Right atrium auricular region (tissue), 2 donors: ENCODE measurements at regions not wholly inside any gene's neighbourhood (a gene's known extent, or its start where the extent isn't known, plus 50 kb on each side); places are given as distances from the start of the nearest gene placed in this dataset.

Experiments
- DNase-seq: peaks from one replicate; pipeline ENCODE4 v3.0.0-alpha.2; 2019; ENCODE audit warnings: low spot score
- H3K27ac ChIP-seq, 2 donors: fragments of 200-600 bp; sonication (generic); 1 replicate in 1 of 2; 2 replicates in 1 of 2; pipeline ENCODE4 v1.5.1; 2016 to 2019
- H3K27me3 ChIP-seq, 2 donors: fragments of 200-600 bp; sonication (generic); one replicate each; pipeline versions ENCODE4 v1.5.1 to v1.6.0; 2017 to 2019
- H3K36me3 ChIP-seq: fragments of 200-600 bp; sonication (generic); one replicate; pipeline ENCODE4 v1.5.1; 2016
- H3K4me1 ChIP-seq, 2 donors: fragments of 200-600 bp; sonication (generic); one replicate each; pipeline versions ENCODE4 v1.5.1 to v1.6.0; 2017 to 2019
- H3K4me3 ChIP-seq, 2 donors: fragments of 200-600 bp; sonication (generic); 1 replicate in 1 of 2; 2 replicates in 1 of 2; pipeline ENCODE4 v1.5.1; 2017 to 2019; ENCODE audit warnings: mild to moderate bottlenecking in 1 of 2, moderate library complexity in 1 of 2
- H3K9me3 ChIP-seq, 2 donors: fragments of 200-600 bp; sonication (generic); one replicate each; pipeline ENCODE4 v1.5.1; 2019
- CTCF ChIP-seq, 2 donors: fragments of 200-600 bp; sonication (generic); IDR thresholded peaks; one replicate each; pipeline ENCODE4 v1.5.1; 2019; ENCODE audit warnings: antibody characterized with exemption in 2 of 2

- no peak for DNase-seq
- no peaks in the 10 kb centered on the region for H3K9me3 ChIP-seq
- no peaks in the 10 kb centered on the region for H3K4me1 ChIP-seq
- TF ChIP-seq CTCF (IDR thresholded peaks at IDR 0.05), result no peak
- H3K27me3 ChIP-seq, result no peaks in the 10 kb centered on the region
- H3K36me3 ChIP-seq, result no peaks in the 10 kb centered on the region
- no peak overlapping the region for H3K4me3 ChIP-seq
- H3K27ac ChIP-seq, result no peak overlapping the region
Measured at GRCh38 chr4:133467290-133467947, 318.3 kb downstream of the PCDH10 start.

GRCh38 chr4:133465022-133465421 lies 315.9 kb downstream of the PCDH10 start:
- no peak overlapping the region for H3K4me3 ChIP-seq
- no peak overlapping the region for H3K27ac ChIP-seq
- H3K27me3 ChIP-seq, result no peaks in the 10 kb centered on the region
- no peaks in the 10 kb centered on the region for H3K4me1 ChIP-seq
- H3K9me3 ChIP-seq, result no peaks in the 10 kb centered on the region
- no peaks in the 10 kb centered on the region for H3K36me3 ChIP-seq
- no peak for TF ChIP-seq CTCF (IDR thresholded peaks at IDR 0.05)
- DNase-seq, result no peak

GRCh38 chr4:133464311-133464710 lies 315.2 kb downstream of the PCDH10 start:
- H3K36me3 ChIP-seq, result no peaks in the 10 kb centered on the region
- no peaks in the 10 kb centered on the region for H3K27me3 ChIP-seq
- no peak overlapping the region for H3K4me3 ChIP-seq
- no peak for TF ChIP-seq CTCF (IDR thresholded peaks at IDR 0.05)
- no peak for DNase-seq
- no peaks in the 10 kb centered on the region for H3K9me3 ChIP-seq
- H3K4me1 ChIP-seq, result no peaks in the 10 kb centered on the region
- no peak overlapping the region for H3K27ac ChIP-seq

- H3K27me3 ChIP-seq, result no peaks in the 10 kb centered on the region
- no peak for TF ChIP-seq CTCF (IDR thresholded peaks at IDR 0.05)
- no peak overlapping the region for H3K27ac ChIP-seq
- H3K4me3 ChIP-seq, result no peak overlapping the region
- no peaks in the 10 kb centered on the region for H3K36me3 ChIP-seq
- no peaks in the 10 kb centered on the region for H3K4me1 ChIP-seq
- no peaks in the 10 kb centered on the region for H3K9me3 ChIP-seq
- no peak for DNase-seq
Measured at GRCh38 chr4:133452678-133453077, 303.6 kb downstream of the PCDH10 start.

GRCh38 chr4:133450813-133451212 lies 301.7 kb downstream of the PCDH10 start:
- Histone ChIP-seq H3K4me1 (no peaks in the 10 kb centered on the region), H3K9me3 (no peaks in the 10 kb centered on the region), H3K36me3 (no peaks in the 10 kb centered on the region), H3K27me3 (no peaks in the 10 kb centered on the region), H3K4me3 (no peak overlapping the region), H3K27ac (no peak overlapping the region)
- no peak for TF ChIP-seq CTCF (IDR thresholded peaks at IDR 0.05)
- no peak for DNase-seq

- Histone ChIP-seq H3K27me3 (no peaks in the 10 kb centered on the region), H3K4me3 (no peak overlapping the region), H3K4me1 (no peaks in the 10 kb centered on the region), H3K9me3 (no peaks in the 10 kb centered on the region), H3K27ac (no peak overlapping the region), H3K36me3 (no peaks in the 10 kb centered on the region)
- DNase-seq, result no peak
- TF ChIP-seq CTCF (IDR thresholded peaks at IDR 0.05), result no peak
Measured at GRCh38 chr4:133440404-133440803, 291.3 kb downstream of the PCDH10 start.
